HUES64 (cell line): ENCODE measurements at regions not wholly inside any gene's neighbourhood (a gene's known extent, or its start where the extent isn't known, plus 50 kb on each side); places are given as distances from the start of the nearest gene placed in this dataset.
A peak's percentile ranks its signal among the peaks of the same experiment; 100 is the strongest.

Experiments
- H3K27ac ChIP-seq: 2 replicates; pipeline ENCODE4 v1.7.0; 2013; ENCODE audit warnings: low read depth, low read length, inconsistent platforms
- H3K27me3 ChIP-seq: 2 replicates; pipeline ENCODE4 v1.6.1; 2013; ENCODE audit warnings: mild to moderate bottlenecking, low read length; ENCODE audit not compliant: insufficient read depth
- H3K36me3 ChIP-seq: 2 replicates; pipeline ENCODE4 v1.6.1; 2013; ENCODE audit warnings: mild to moderate bottlenecking, low read length; ENCODE audit not compliant: insufficient read depth
- H3K4me1 ChIP-seq: 2 replicates; pipeline ENCODE4 v1.6.1; 2013; ENCODE audit warnings: mild to moderate bottlenecking, low read length, moderate library complexity; ENCODE audit not compliant: insufficient read depth
- H3K4me3 ChIP-seq: 2 replicates; pipeline ENCODE4 v1.5.1; 2013; ENCODE audit warnings: mild to moderate bottlenecking, low read length, moderate library complexity
- H3K9ac ChIP-seq: 2 replicates; pipeline ENCODE4 v1.6.1; 2013; ENCODE audit warnings: mild to moderate bottlenecking, low read depth, low read length
- H3K9me3 ChIP-seq: 2 replicates; pipeline ENCODE4 v1.6.1; 2013; ENCODE audit warnings: low read depth, low read length; ENCODE audit not compliant: insufficient read depth
- WGBS: fragments of 150-250, 120-280 bp; methylation state at CpG from one replicate; pipeline ENCODE4 v1.1.7; 2013; ENCODE audit warnings: missing lambda C conversion rate; 5-methylcytosine and 5-hydroxymethylcytosine counted together

- peaks cover 40% of the 10 kb centered on the region for H3K4me1 ChIP-seq
- no peak overlapping the region; the same call in 1 of the 2 replicates for H3K4me3 ChIP-seq
- peak overlapping the region; percentile 48 for H3K27ac ChIP-seq
- 76% methylated on average over 3 of the region's 3 CpGs for WGBS
- H3K9me3 ChIP-seq: no peaks in the 10 kb centered on the region
- no peaks in the 10 kb centered on the region for H3K27me3 ChIP-seq
- no peaks in the 10 kb centered on the region for H3K36me3 ChIP-seq
- H3K9ac ChIP-seq: no peak overlapping the region
Measured at GRCh38 chr20:11443382-11444119, 474.1 kb upstream of the BTBD3 start.

DNA sequence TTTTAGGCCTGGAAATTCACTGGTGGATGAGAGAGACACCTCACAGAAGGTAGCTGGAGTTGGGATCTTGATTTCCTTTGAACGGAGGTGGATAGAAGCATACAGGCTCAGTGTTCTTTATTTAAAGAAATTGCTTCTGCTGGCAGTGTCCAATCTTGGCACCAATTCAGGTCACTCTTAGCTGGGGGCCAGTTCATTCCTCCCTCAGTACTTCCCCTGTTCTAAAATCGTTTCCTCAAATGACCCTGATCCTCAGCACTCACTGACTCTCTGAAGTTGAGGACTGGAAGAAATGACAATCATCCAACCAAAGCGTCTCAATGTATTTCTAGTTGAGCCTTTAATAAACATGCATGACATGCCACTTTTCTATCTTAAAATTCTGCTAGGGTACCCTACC lies 472.5 kb upstream of the BTBD3 start:
- Histone ChIP-seq H3K9ac (no peak overlapping the region), H3K27me3 (no peaks in the 10 kb centered on the region), H3K4me3 (no peak overlapping the region), H3K27ac (no peak overlapping the region), H3K4me1 (peaks cover 40% of the 10 kb centered on the region), H3K9me3 (no peaks in the 10 kb centered on the region), H3K36me3 (no peaks in the 10 kb centered on the region)
- over 99% methylated on average over 3 of the region's 3 CpGs for WGBS

GRCh38 chr20:11445891-11446290 lies 471.8 kb upstream of the BTBD3 start:
- Histone ChIP-seq H3K27ac (no peak overlapping the region), H3K4me3 (no peak overlapping the region)

GRCh38 chr20:11447371-11448100 lies 470.2 kb upstream of the BTBD3 start:
- Histone ChIP-seq H3K4me1 (peaks cover 48% of the 10 kb centered on the region), H3K4me3 (no peak overlapping the region), H3K9ac (no peak overlapping the region), H3K9me3 (no peaks in the 10 kb centered on the region), H3K27ac (peak overlapping the region; percentile 29; the same call in 1 of the 2 replicates), H3K36me3 (no peaks in the 10 kb centered on the region), H3K27me3 (no peaks in the 10 kb centered on the region)
- WGBS: 61% methylated on average over 5 of the region's 5 CpGs

More at GRCh38 chr20:11445891-11446290, 471.8 kb upstream of the BTBD3 start:
- Histone ChIP-seq H3K27me3 (no peaks in the 10 kb centered on the region), H3K4me1 (peaks cover 40% of the 10 kb centered on the region), H3K9ac (no peak overlapping the region), H3K36me3 (no peaks in the 10 kb centered on the region), H3K9me3 (no peaks in the 10 kb centered on the region)

- no peak overlapping the region for H3K9ac ChIP-seq
- H3K27ac ChIP-seq: no peak overlapping the region
- 92% methylated on average over 3 of the region's 4 CpGs for WGBS
- peaks cover 47% of the 10 kb centered on the region for H3K4me1 ChIP-seq
- H3K36me3 ChIP-seq: no peaks in the 10 kb centered on the region
- no peaks in the 10 kb centered on the region for H3K27me3 ChIP-seq
- no peaks in the 10 kb centered on the region for H3K9me3 ChIP-seq
- no peak overlapping the region for H3K4me3 ChIP-seq
Measured at GRCh38 chr20:11448554-11448953, 469.1 kb upstream of the BTBD3 start.

DNA sequence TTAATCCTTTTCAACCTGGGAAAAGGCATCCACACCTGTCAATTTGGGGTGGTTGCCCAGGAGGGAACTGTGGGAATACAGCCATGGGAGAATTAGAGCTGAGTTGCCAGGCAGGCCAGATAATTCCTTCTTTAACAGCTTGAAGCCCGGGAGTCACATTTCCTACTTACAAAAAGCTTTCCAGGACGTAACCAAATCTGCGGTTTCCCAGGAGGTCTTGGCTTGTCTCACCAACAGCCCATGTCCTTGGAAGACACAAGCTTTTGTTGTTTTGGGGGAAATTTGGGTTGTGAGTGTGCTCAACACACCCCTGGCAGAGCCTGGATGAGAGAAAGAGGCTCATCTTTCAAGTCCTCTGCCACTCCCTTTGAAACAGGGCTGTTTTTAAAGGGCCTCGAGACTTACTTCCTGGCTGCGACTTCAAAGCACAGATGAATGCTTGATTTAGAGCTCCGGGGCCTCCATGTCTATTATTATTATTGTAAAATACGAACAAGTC lies 465.9 kb upstream of the BTBD3 start:
- Histone ChIP-seq H3K27ac (peak overlapping the region; percentile 21; the same call in 1 of the 2 replicates), H3K4me1 (peaks cover 55% of the 10 kb centered on the region), H3K9ac (no peak overlapping the region), H3K4me3 (no peak overlapping the region), H3K27me3 (no peaks in the 10 kb centered on the region), H3K36me3 (no peaks in the 10 kb centered on the region), H3K9me3 (no peaks in the 10 kb centered on the region)
- WGBS: 46% methylated on average over 7 of the region's 7 CpGs

GRCh38 chr20:11452326-11452725 lies 465.4 kb upstream of the BTBD3 start:
- H3K4me1 ChIP-seq: peaks cover 50% of the 10 kb centered on the region
- no peaks in the 10 kb centered on the region for H3K27me3 ChIP-seq
- H3K4me3 ChIP-seq: no peak overlapping the region
- H3K9me3 ChIP-seq: no peaks in the 10 kb centered on the region
- no peak overlapping the region for H3K9ac ChIP-seq
- H3K36me3 ChIP-seq: no peaks in the 10 kb centered on the region
- H3K27ac ChIP-seq: no peak overlapping the region
- 71% methylated on average over 6 of the region's 6 CpGs for WGBS

DNA sequence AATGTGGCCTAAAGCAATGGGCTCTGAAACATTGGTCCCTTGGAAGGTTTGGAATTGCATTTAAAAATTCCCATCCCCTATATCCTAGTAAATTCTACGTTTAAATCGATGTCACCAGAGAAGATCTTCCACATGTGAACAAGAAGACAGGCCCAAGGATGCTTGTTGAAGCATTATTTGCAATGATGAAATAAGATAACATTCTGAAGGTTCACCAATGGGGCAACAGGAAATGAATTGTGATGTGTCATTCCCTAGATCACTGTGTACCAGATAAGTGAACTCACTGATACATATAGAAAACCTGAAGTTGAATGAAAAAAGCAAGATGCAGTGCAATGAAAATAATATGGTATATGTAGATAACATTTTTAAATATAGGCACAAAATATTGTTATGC lies 464.3 kb upstream of the BTBD3 start:
- H3K4me3 ChIP-seq: no peak overlapping the region
- WGBS: 100% methylated on average over 2 of the region's 2 CpGs

GRCh38 chr20:11454966-11455799 lies 462.5 kb upstream of the BTBD3 start:
- Histone ChIP-seq H3K27ac (peak overlapping the region; percentile 61), H3K9ac (no peak overlapping the region), H3K4me1 (peaks cover 45% of the 10 kb centered on the region), H3K27me3 (no peaks in the 10 kb centered on the region), H3K9me3 (no peaks in the 10 kb centered on the region), H3K4me3 (no peak overlapping the region; the same call in 1 of the 2 replicates), H3K36me3 (no peaks in the 10 kb centered on the region)
- WGBS: 46% methylated on average over 7 of the region's 7 CpGs

More for the DNA sequence above, 464.3 kb upstream of the BTBD3 start:
- Histone ChIP-seq H3K27me3 (no peaks in the 10 kb centered on the region), H3K9me3 (no peaks in the 10 kb centered on the region), H3K9ac (no peak overlapping the region), H3K4me1 (peaks cover 39% of the 10 kb centered on the region), H3K36me3 (no peaks in the 10 kb centered on the region), H3K27ac (no peak overlapping the region)

GRCh38 chr20:11457488-11457887 lies 460.2 kb upstream of the BTBD3 start:
- Histone ChIP-seq H3K9me3 (no peaks in the 10 kb centered on the region), H3K9ac (no peak overlapping the region), H3K4me3 (no peak overlapping the region), H3K4me1 (peaks cover 34% of the 10 kb centered on the region), H3K27me3 (no peaks in the 10 kb centered on the region), H3K36me3 (no peaks in the 10 kb centered on the region), H3K27ac (no peak overlapping the region)
- WGBS: 96% methylated on average over 5 of the region's 5 CpGs
